ENCODE measurements at regions not wholly inside any gene's neighbourhood (a gene's known extent, or its start where the extent isn't known, plus 50 kb on each side); places are given as distances from the start of the nearest gene placed in this dataset.

DNA sequence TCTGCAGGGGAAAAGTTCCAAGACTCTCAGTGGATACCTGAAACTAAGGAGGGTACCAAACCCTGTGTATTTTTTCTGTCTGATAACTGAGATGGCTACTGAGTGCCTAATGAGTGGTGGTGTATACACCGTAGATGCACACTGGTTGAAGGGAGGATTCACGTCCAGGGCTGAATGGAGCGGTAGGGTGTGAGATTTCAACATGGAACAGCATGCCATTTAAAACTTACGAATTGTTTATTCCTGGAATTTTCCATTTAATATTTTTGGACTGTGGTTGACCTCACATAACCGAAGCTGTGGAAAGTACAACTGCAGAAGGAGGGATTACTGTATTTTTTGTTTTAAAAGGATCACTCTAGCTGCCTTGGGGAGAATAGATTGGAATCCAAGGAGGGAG, 322.5 kb upstream of the SORL1-AS1 start:
- no peak for DNase-seq (ENCODE audit: low spot score)
- H3K27me3 Mint-ChIP-seq (ENCODE audit: low read depth), result peaks cover 2% of the 10 kb centered on the region
- no peaks in the 10 kb centered on the region for H3K9me3 Mint-ChIP-seq (ENCODE audit: low read depth)
- no peaks in the 10 kb centered on the region for H3K4me1 Mint-ChIP-seq (ENCODE audit: low read depth)
- TF ChIP-seq, protein P1, sequence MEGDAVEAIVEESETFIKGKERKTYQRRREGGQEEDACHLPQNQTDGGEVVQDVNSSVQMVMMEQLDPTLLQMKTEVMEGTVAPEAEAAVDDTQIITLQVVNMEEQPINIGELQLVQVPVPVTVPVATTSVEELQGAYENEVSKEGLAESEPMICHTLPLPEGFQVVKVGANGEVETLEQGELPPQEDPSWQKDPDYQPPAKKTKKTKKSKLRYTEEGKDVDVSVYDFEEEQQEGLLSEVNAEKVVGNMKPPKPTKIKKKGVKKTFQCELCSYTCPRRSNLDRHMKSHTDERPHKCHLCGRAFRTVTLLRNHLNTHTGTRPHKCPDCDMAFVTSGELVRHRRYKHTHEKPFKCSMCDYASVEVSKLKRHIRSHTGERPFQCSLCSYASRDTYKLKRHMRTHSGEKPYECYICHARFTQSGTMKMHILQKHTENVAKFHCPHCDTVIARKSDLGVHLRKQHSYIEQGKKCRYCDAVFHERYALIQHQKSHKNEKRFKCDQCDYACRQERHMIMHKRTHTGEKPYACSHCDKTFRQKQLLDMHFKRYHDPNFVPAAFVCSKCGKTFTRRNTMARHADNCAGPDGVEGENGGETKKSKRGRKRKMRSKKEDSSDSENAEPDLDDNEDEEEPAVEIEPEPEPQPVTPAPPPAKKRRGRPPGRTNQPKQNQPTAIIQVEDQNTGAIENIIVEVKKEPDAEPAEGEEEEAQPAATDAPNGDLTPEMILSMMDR (IDR thresholded peaks at IDR 0.05), result no peak
- H3K27ac Mint-ChIP-seq (ENCODE audit: unreplicated experiment), result no peak overlapping the region
- no peaks in the 10 kb centered on the region for H3K36me3 Mint-ChIP-seq (ENCODE audit: low read depth)
- H3K4me3 Mint-ChIP-seq (ENCODE audit: unreplicated experiment), result no peak overlapping the region

GRCh38 chr11:121773076-121773475, 320.3 kb upstream of the SORL1-AS1 start:
- H3K27me3 Mint-ChIP-seq (ENCODE audit: low read depth), result peaks cover 2% of the 10 kb centered on the region
- H3K4me3 Mint-ChIP-seq (ENCODE audit: unreplicated experiment), result no peak overlapping the region
- H3K36me3 Mint-ChIP-seq (ENCODE audit: low read depth), result no peaks in the 10 kb centered on the region
- no peak overlapping the region for H3K27ac Mint-ChIP-seq (ENCODE audit: unreplicated experiment)
- H3K4me1 Mint-ChIP-seq (ENCODE audit: low read depth), result no peaks in the 10 kb centered on the region
- no peak for DNase-seq (ENCODE audit: low spot score)
- TF ChIP-seq, protein P1 (IDR thresholded peaks at IDR 0.05), result no peak
- no peaks in the 10 kb centered on the region for H3K9me3 Mint-ChIP-seq (ENCODE audit: low read depth)

GRCh38 chr11:121770939-121771595, 318.3 kb upstream of the SORL1-AS1 start:
- no peak overlapping the region for H3K4me3 Mint-ChIP-seq (ENCODE audit: unreplicated experiment)
- H3K4me1 Mint-ChIP-seq (ENCODE audit: low read depth), result no peaks in the 10 kb centered on the region
- H3K27ac Mint-ChIP-seq (ENCODE audit: unreplicated experiment), result no peak overlapping the region
- no peaks in the 10 kb centered on the region for H3K9me3 Mint-ChIP-seq (ENCODE audit: low read depth)
- TF ChIP-seq, protein P1 (IDR thresholded peaks at IDR 0.05), result no peak
- DNase-seq (ENCODE audit: low spot score), result no peak
- no peaks in the 10 kb centered on the region for H3K36me3 Mint-ChIP-seq (ENCODE audit: low read depth)
- H3K27me3 Mint-ChIP-seq (ENCODE audit: low read depth), result peaks cover 2% of the 10 kb centered on the region

GRCh38 chr11:121769191-121769590, 316.4 kb upstream of the SORL1-AS1 start:
- H3K9me3 Mint-ChIP-seq (ENCODE audit: low read depth), result no peaks in the 10 kb centered on the region
- no peak overlapping the region for H3K27ac Mint-ChIP-seq (ENCODE audit: unreplicated experiment)
- H3K36me3 Mint-ChIP-seq (ENCODE audit: low read depth), result no peaks in the 10 kb centered on the region
- peaks cover 5% of the 10 kb centered on the region for H3K27me3 Mint-ChIP-seq (ENCODE audit: low read depth)
- TF ChIP-seq, protein P1 (IDR thresholded peaks at IDR 0.05), result no peak
- DNase-seq (ENCODE audit: low spot score), result no peak
- no peak overlapping the region for H3K4me3 Mint-ChIP-seq (ENCODE audit: unreplicated experiment)
- H3K4me1 Mint-ChIP-seq (ENCODE audit: low read depth), result no peaks in the 10 kb centered on the region

DNA sequence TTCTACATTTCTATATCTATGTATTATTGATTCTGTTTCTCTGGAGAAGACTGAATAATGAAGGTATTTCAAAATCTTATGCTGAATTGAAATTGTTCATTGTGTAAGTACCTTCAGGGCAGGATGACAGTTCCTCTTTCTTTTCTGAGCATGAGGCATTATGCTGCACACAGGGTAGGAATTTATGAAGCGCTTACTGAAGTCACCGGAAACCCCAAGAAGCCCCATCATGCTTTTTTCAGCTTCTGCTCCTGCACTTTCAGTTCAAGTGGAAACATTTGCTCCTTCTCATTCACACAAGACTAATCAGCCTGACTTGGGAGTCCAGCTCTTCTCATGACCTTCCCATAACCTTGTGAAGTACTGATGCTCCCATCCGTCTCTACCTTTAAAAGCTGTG, 314.7 kb upstream of the SORL1-AS1 start:
- DNase-seq (ENCODE audit: low spot score), result no peak
- TF ChIP-seq, protein P1 (IDR thresholded peaks at IDR 0.05), result no peak
- Mint-ChIP-seq H3K9me3 (ENCODE audit: low read depth) (no peaks in the 10 kb centered on the region), H3K36me3 (ENCODE audit: low read depth) (no peaks in the 10 kb centered on the region), H3K27me3 (ENCODE audit: low read depth) (peaks cover 6% of the 10 kb centered on the region), H3K4me1 (ENCODE audit: low read depth) (peaks cover 10% of the 10 kb centered on the region), H3K27ac (ENCODE audit: unreplicated experiment) (no peak overlapping the region), H3K4me3 (ENCODE audit: unreplicated experiment) (no peak overlapping the region)

Measured in chondrocyte (in vitro differentiated cells).